ENCODE measurements at regions not wholly inside any gene's neighbourhood (a gene's known extent, or its start where the extent isn't known, plus 50 kb on each side); places are given as distances from the start of the nearest gene placed in this dataset.

DNA sequence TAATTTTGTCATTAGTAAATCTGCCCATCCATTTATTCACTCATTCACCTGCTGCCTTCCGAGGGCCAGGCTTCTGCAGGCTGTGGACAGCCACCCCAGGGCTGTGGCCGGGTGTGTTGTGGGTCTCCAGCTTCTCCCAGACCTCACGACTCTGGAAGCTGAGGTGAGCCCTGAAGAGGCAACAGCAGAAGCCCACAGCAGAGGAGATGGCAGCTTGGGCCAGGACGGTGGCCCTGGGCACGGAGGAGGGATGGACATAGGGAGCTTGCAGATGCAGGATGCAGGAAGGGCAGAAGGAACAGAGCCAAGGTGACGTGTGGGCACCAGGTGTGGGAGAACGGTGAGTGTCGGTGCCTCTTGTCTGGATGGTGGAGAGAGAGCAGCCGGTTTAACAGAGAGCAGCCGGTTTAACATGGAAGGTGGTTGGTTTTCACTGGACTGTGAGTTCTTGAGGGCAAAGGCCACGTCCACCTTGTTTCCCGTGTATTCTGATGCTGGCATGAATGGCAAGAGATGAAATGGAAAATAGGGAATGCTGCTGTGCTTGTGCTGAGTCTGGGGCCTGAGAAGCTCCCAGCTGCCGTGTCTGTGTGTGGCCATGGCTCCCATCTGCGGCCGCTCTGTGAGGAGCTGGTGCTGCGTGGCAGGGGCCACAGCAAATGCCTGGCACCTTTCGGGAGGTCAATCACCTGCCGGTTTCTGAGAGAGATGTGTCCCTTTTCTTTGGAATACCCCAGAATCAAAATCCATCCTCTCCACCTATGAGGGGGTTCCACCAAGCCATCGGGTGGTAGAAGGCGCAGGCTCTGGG is 669.9 kb downstream of the BRD1 start:
- no peak for DNase-seq

GRCh38 chr22:49156662-49157285 is 670.9 kb downstream of the BRD1 start:
- no peak for DNase-seq

DNA sequence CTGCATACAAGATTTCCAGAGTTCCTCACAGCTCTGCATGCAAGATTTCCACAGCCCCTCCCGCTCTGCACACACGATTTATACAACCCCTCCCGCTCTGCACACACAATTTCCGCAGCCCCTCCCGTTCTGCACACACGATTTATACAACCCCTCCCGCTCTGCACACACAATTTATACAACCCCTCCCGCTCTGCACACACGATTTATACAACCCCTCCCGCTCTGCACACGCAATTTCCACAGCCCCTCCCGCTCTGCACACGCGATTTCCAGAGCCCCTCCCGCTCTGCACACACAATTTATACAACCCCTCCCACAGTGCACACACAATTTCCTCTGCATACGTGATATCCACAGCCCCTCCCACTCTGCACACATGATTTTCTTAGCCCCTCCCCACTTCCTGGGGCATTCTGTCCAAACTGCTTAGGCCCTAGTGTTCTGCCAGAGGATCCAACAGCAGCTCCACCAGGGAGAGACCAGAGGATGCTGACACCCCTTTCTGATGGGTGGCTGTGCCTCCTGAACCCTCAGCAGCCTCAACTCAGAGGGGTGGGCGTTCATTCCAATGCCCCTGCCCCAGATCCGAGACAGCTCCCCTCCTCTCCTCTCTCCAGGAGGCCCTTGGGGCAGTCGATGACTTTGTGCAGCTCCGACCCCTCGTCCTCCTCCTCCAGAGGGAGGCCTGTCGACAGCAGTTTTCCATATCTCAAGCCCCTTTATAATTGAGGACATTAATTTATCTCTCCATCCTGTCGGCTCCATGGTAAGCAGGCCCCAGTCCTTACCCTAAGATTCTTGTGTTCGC is 671.7 kb downstream of the BRD1 start:
- DNase-seq, result no peak

DNA sequence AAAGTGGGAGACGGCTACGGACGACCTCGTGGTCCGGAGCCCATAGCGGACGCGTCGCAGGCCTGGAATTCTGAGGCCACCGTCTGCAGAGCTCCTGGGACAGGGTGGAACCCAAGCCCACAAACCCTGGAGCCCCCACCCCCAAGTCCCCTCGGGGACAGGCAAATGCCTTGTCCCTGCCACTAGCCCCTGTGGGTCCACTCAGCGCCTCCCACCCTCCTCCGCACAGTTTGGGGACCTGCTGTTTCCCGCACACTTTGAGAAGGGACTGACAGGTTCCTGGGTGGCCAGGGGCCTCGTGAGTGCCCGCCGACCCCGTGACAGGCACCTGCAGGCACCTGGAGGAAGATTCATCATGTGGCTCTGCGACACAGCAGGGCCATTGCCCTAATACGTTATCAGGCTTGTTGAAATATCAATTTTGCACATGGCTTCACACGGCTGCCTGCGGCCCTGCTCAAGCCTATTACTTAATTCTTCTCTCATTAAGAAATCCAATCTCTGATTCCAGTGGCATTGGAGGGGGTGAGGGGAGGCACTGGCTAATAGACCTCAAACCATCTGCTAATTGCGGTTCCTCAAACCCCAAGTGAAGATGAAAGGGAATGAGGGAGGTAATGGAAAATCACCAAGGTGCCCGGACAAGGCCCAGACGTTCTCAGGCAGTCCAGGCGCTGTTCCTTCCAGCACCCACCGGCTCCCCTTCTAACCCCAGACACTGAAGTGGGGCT is 672.5 kb downstream of the BRD1 start:
- DNase-seq, result no peak

- no peak for DNase-seq
Observed at GRCh38 chr22:49154433-49154832, 673.2 kb downstream of the BRD1 start.

GRCh38 chr22:49153921-49154320 is 673.8 kb downstream of the BRD1 start:
- no peak for DNase-seq

DNA sequence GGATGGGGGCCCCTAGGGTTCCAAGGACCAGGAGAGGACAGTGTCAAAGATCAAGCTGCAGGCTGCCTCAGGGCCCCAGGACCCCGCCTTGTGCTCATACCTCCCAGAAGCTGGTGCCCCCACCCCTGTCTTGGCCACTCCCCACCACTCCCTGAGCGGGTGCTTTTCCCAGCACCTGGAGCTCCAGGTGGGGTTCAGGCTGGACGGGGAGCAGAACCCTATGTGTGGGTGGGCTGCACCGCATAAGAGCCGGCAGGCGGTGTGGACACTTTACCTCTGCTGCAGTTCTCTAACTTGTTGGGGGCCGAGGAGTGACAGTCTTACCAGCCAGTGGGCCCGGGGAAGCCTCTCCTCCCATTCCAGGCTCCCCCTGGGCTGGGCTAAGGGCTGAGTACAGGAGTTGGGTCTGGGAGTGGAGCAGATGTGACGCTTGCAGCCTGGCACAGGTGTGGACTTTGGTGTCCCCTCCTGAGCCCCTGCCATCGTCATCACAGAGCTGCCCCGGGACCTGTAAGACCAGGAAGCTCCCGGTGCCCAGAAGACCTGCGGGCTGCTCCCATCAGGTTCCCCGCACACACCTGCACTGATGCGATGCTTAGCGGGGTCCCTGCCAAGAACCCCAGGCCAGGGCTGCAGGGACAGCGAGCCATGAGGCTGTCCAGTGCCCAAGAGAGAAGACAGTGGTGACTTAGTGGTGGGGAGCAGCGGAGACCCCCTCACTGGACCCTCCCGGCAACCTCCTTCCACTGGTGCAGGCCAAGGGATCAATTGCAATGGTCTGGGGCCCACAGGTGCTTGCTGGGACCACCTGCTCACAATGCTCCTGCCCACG is 674.5 kb downstream of the BRD1 start:
- no peak for DNase-seq

DNA sequence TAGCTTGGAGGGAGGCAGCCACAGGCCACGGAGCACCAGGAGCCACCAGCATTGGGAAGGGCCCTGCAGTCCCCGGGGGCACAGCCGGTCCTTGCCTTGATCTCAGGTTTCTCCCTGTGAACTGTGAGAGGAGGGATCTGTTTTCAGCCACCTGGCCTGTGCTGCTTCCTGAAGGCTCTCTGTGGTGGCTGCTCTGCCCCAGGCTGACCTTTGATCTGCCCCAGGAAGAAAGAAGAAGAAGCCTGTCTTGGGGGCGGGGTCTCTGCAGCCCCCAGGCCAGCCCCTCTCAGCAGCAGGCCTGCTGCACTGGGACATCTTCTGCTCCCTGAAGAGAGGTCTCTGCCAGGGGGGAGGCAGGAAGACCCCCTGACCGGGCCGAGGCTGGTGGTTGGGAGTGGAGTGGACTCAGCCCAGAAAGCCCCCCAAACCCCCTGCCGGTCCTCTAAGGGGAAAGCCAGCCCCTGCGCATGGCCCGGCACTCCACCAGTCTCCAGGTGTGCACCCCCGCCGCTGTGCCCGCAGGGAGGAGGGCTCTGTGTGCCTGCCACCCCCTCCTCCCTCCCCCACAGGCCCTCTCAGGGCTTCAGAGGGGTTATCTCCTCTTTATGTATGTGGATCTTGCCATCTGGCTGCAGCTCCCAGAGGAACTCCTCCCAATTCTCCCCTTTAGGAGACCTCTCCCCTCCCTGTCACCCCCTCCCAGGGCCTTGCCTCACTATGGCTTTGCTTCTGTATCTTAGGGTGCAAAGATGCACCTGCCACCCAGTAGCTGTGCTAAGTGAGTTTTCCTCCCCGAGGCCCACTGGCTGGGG is 675.3 kb downstream of the BRD1 start:
- no peak for DNase-seq

- DNase-seq, result no peak
Observed at GRCh38 chr22:49151256-49152126, 676.2 kb downstream of the BRD1 start.

GRCh38 chr22:49150801-49151221 is 676.9 kb downstream of the BRD1 start:
- DNase-seq, result no peak

DNA sequence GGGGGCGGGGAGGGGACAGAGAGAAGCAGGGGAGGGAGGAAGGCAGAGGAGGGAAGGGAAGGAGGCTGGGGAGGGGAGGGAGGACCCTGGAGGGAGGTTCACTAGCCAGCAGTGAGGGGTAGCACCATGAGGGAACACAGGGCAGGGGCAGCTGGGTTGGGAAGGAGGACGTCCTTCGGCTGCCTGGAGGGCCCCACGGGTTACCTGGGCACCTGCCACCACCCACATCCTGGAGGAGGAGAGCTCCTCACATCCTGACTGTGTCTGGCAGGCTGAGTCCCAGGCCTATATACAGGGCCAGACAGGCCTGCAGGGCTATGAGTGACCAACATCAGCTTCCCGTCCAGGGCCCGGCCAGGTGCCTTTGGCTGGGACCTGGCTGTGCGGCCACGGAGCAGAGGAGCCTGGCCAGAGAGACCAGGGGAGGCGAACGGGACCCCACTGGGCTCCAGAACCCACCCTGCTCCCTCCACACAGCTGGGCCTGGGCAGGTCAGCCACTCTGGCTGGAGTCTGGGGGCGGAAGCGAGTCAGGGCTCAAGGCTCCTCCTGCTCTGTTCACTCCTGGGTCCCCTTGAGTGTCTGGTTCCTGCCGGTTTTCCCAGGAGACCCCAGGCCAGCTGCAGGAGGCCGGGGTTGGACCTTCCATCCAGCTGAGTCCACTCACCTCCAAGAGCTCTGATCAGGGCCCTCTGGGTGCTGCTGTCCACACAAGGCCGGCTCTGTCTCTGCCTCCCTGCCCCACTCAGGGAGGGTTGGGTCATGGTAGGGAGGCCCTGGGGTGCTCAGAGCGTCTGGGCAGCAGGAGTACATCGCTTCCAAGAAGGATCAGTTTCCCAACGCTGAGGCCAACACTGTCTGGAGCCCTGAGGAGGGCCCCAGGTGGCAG is 677.7 kb downstream of the BRD1 start:
- DNase-seq, result no peak

GRCh38 chr22:49148895-49149418 is 678.7 kb downstream of the BRD1 start:
- DNase-seq, result no peak

GRCh38 chr22:49147617-49148175 is 680.0 kb downstream of the BRD1 start:
- DNase-seq, result no peak

GRCh38 chr22:49147171-49147570 is 680.5 kb downstream of the BRD1 start:
- no peak for DNase-seq

DNA sequence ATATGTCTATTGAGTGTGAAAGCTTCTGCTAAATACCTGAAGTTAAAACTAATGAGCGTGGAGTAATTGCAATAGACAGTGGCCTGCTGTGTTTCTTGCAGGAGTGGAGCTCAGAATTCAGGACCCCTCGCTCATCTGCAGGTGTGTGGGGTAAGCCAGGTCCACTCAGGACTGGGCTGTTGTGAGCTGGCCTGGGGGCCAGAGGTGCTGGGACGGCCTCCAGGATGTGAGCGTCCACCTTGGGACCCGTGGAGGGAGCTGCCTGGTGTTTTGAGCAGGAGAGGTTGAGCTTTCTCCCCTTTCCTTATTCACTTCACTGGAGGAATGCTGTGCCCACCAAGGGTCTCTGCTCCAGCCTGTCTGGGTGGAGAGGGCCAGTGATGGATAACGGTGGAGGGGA is 681.2 kb downstream of the BRD1 start:
- DNase-seq, result no peak

DNA sequence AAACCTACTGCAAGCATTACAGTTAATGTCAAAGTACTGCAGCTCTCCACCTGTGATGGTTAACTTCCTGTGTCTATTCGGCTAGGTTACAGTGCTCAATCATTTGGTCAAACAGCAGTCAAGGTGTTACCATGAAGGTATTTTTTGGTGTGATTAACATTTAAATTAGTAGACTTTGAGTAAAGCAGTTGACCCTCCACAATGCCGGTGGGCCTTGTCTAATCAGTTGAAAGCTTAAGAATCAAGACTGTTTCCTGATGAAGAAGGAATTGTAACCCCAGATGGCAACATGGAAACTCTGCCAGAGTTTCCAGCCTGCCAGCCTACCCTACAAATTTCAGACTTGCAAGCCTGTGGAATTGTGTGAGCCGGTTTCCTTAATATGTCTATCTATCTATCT is 683.9 kb downstream of the BRD1 start:
- no peak for DNase-seq

GRCh38 chr22:49142891-49143290 is 684.8 kb downstream of the BRD1 start:
- no peak for DNase-seq

DNA sequence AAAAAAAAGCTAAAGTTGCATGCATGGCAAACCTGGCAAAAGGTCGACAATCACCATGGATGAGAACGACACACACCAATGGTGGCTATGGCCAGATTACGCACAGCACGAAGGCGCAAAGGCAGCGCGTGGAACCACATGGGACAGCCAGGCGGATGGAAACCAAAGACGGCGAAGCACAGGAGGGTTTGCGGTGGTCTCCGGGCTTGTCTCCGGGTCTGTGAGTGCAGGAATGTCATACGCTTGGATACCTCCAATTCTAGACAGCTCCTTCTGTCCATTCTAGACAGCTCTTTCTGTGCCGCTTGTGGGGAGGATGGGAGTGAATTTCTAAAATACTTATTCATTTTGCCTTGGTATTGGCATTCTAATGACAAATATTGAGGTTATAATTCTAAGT is 685.4 kb downstream of the BRD1 start:
- no peak for DNase-seq

- DNase-seq, result no peak
Observed at GRCh38 chr22:49141761-49142160, 685.9 kb downstream of the BRD1 start.

Data from SW 1271 (cell line).